IMR-90 (cell line): ENCODE measurements at regions not wholly inside any gene's neighbourhood (a gene's known extent, or its start where the extent isn't known, plus 50 kb on each side); places are given as distances from the start of the nearest gene placed in this dataset.

Experiments
- ATAC-seq: fragments of 200-7000 bp; cut with Tn5 transposase; 2 replicates; pipeline ENCODE4 v1.9.1; 2020; ENCODE audit warnings: low read depth, mild to moderate bottlenecking, moderate library complexity
- BruUV-seq: library from RNA; stranded (reverse); fragments of 400-500 nt; replicated peaks from 2 replicates; lab custom pipeline; 2021; lab: Mats Ljungman, UMichigan
- CTCF ChIA-PET: fragments of 300-600 bp; formaldehyde crosslinking; extraction: SDS; loops from one replicate; lab custom pipeline; 2021; ENCODE audit warnings: antibody characterized with exemption; lab: Yijun Ruan, JAX
- POLR2A ChIA-PET: fragments of 300-600 bp; sonication (Branson Sonifier 250); formaldehyde crosslinking; loops from one replicate; lab custom pipeline; 2022; ENCODE audit warnings: antibody characterized with exemption; ENCODE audit not compliant: unreplicated experiment; lab: Charles Lee
- DNase-seq: peaks from one replicate; pipeline ENCODE4 v3.0.0; 2013
- H2AFZ ChIP-seq: replicated peaks from 2 replicates; pipeline ENCODE3; 2013; ENCODE audit warnings: low read length, mild to moderate bottlenecking; ENCODE audit not compliant: poor library complexity
- H2AK5ac ChIP-seq: 2 replicates; pipeline ENCODE4 v1.6.1; 2013; ENCODE audit warnings: low read depth, low read length, inconsistent platforms
- H2AK9ac ChIP-seq: replicated peaks from 2 replicates; pipeline ENCODE3; 2013; ENCODE audit warnings: mild to moderate bottlenecking, low read depth, low read length, moderate library complexity; ENCODE audit not compliant: poor library complexity
- H2BK120ac ChIP-seq: 2 replicates; pipeline ENCODE4 v1.6.1; 2013; ENCODE audit warnings: low read depth, low read length, inconsistent platforms
- H2BK15ac ChIP-seq: 3 replicates; pipeline ENCODE4 v1.6.1; 2013; ENCODE audit warnings: low read depth, low read length, inconsistent platforms
- H2BK20ac ChIP-seq: 2 replicates; pipeline ENCODE4 v1.6.1; 2013; ENCODE audit warnings: low read depth, mild to moderate bottlenecking, inconsistent platforms, low read length, moderate library complexity
- H2BK5ac ChIP-seq: 2 replicates; pipeline ENCODE4 v1.6.1; 2013; ENCODE audit warnings: mild to moderate bottlenecking, low read depth, low read length, inconsistent platforms; ENCODE audit not compliant: poor library complexity, severe bottlenecking
- H3K14ac ChIP-seq: replicated peaks from 2 replicates; pipeline ENCODE4 v1.6.1; 2013; ENCODE audit warnings: low read depth, low read length, inconsistent platforms
- H3K18ac ChIP-seq: 2 replicates; pipeline ENCODE4 v1.6.1; 2013; ENCODE audit warnings: low read depth, low read length, control low read depth
- H3K23ac ChIP-seq: 2 replicates; pipeline ENCODE4 v1.6.1; 2013; ENCODE audit warnings: low read depth, low read length, inconsistent platforms
- H3K27ac ChIP-seq: 2 replicates; pipeline ENCODE4 v1.5.1; 2013; ENCODE audit warnings: mild to moderate bottlenecking, control low read depth, low read length; ENCODE audit not compliant: insufficient read depth
- H3K27me3 ChIP-seq: 2 replicates; pipeline ENCODE4 v1.6.1; 2013; ENCODE audit warnings: low read length; ENCODE audit not compliant: control insufficient read depth, insufficient read depth
- H3K36me3 ChIP-seq: 2 replicates; pipeline ENCODE4 v1.6.1; 2013; ENCODE audit warnings: low read length, mixed read lengths; ENCODE audit not compliant: control insufficient read depth, insufficient read depth
- H3K4ac ChIP-seq: 2 replicates; pipeline ENCODE4 v1.6.1; 2013; ENCODE audit warnings: low read depth, low read length, inconsistent platforms
- H3K4me1 ChIP-seq: 2 replicates; pipeline ENCODE4 v1.6.1; 2013; ENCODE audit warnings: low read length, mixed read lengths; ENCODE audit not compliant: control insufficient read depth, insufficient read depth
- H3K4me2 ChIP-seq: 2 replicates; pipeline ENCODE4 v1.6.1; 2013; ENCODE audit warnings: low read depth, mild to moderate bottlenecking, control low read depth, low read length, moderate library complexity
- H3K4me3 ChIP-seq: 2 replicates; pipeline ENCODE4 v1.5.1; 2013; ENCODE audit warnings: low read depth, mild to moderate bottlenecking, control low read depth, low read length, moderate library complexity; ENCODE audit not compliant: insufficient read depth
- H3K56ac ChIP-seq: 2 replicates; pipeline ENCODE4 v1.6.1; 2013; ENCODE audit warnings: low read length, inconsistent platforms; ENCODE audit not compliant: insufficient read depth; ENCODE audit errors: extremely low read depth
- H3K79me1 ChIP-seq, 2 experiments: 2 replicates each; pipeline ENCODE4 v1.6.1; 2013; ENCODE audit warnings: low read length in 2 of 2, inconsistent platforms in 1 of 2, low read depth in 1 of 2
- H3K9ac ChIP-seq: 2 replicates; pipeline ENCODE4 v1.6.1; 2013; ENCODE audit warnings: low read depth, low read length, control low read depth
- H3K9me1 ChIP-seq: 2 replicates; pipeline ENCODE4 v1.6.1; 2013; ENCODE audit warnings: low read length, inconsistent platforms; ENCODE audit not compliant: insufficient read depth
- H3K9me3 ChIP-seq: 2 replicates; pipeline ENCODE4 v1.6.1; 2013; ENCODE audit warnings: low read length; ENCODE audit not compliant: control insufficient read depth, insufficient read depth
- H4K20me1 ChIP-seq: 2 replicates; pipeline ENCODE4 v1.6.1; 2013; ENCODE audit warnings: low read length, inconsistent platforms; ENCODE audit not compliant: insufficient read depth
- H4K5ac ChIP-seq: 2 replicates; pipeline ENCODE4 v1.6.1; 2013; ENCODE audit warnings: mild to moderate bottlenecking, low read depth, low read length, control low read depth
- H4K8ac ChIP-seq, 2 experiments: 2 replicates each; pipeline ENCODE4 v1.6.1; 2013; ENCODE audit warnings: low read depth in 2 of 2, low read length in 2 of 2, control low read depth in 1 of 2, inconsistent platforms in 1 of 2
- H4K91ac ChIP-seq: 2 replicates; pipeline ENCODE4 v1.6.1; 2013; ENCODE audit warnings: low read depth, low read length, inconsistent platforms; ENCODE audit not compliant: insufficient read depth
- BHLHE40 ChIP-seq: fragments of 150-350 bp; IDR thresholded peaks from 2 replicates; pipeline ENCODE4 v1.6.1; 2016; ENCODE audit warnings: mild to moderate bottlenecking, low read depth, low read length
- CEBPB ChIP-seq: IDR thresholded peaks from 2 replicates; pipeline ENCODE4 v1.6.1; 2012; ENCODE audit warnings: low read depth, low read length, improper control_type of control experiment
- CHD1 ChIP-seq: IDR thresholded peaks from 2 replicates; pipeline ENCODE4 v1.6.1; 2012; ENCODE audit warnings: low read depth, low read length, improper control_type of control experiment
- CTCF ChIP-seq: conservative IDR thresholded peaks from 2 replicates; pipeline ENCODE4 v1.5.1; 2012; ENCODE audit warnings: mild to moderate bottlenecking, low read depth, low read length, improper control_type of control experiment
- ELK1 ChIP-seq: fragments of 150-350 bp; IDR thresholded peaks from 2 replicates; pipeline ENCODE4 v1.6.1; 2016; ENCODE audit warnings: low read depth, mild to moderate bottlenecking, low read length, moderate library complexity, borderline replicate concordance
- FOS ChIP-seq: fragments of 150-350 bp; IDR thresholded peaks from 2 replicates; pipeline ENCODE4 v1.6.1; 2016; ENCODE audit warnings: low read depth, low read length
- MAFK ChIP-seq: IDR thresholded peaks from 2 replicates; pipeline ENCODE4 v1.6.1; 2012; ENCODE audit warnings: low read depth, low read length, improper control_type of control experiment
- MAZ ChIP-seq: IDR thresholded peaks from 2 replicates; pipeline ENCODE4 v1.6.1; 2012; ENCODE audit warnings: low read depth, mild to moderate bottlenecking, low read length, improper control_type of control experiment, moderate library complexity, borderline replicate concordance
- MXI1 ChIP-seq: IDR thresholded peaks from 2 replicates; pipeline ENCODE4 v1.6.1; 2012; ENCODE audit warnings: low read depth, mild to moderate bottlenecking, low read length, moderate library complexity, borderline replicate concordance
- NFE2L2 ChIP-seq: fragments of 150-350 bp; IDR thresholded peaks from 2 replicates; pipeline ENCODE4 v1.6.1; 2016; ENCODE audit warnings: low read depth, mild to moderate bottlenecking, low read length
- POLR2A ChIP-seq: IDR thresholded peaks from 2 replicates; pipeline ENCODE4 v1.6.1; 2012; ENCODE audit warnings: mild to moderate bottlenecking, low read depth, low read length
- RAD21 ChIP-seq: IDR thresholded peaks from 2 replicates; pipeline ENCODE4 v1.6.1; 2012; ENCODE audit warnings: low read length, improper control_type of control experiment
- RCOR1 ChIP-seq: IDR thresholded peaks from 2 replicates; pipeline ENCODE4 v1.6.1; 2012; ENCODE audit warnings: mild to moderate bottlenecking, low read length, improper control_type of control experiment; ENCODE audit not compliant: insufficient replicate concordance
- RFX5 ChIP-seq: IDR thresholded peaks from 2 replicates; pipeline ENCODE4 v1.8.0; 2012; ENCODE audit warnings: low read depth, mild to moderate bottlenecking, low read length, moderate library complexity
- SMC3 ChIP-seq: fragments of 150-350 bp; IDR thresholded peaks from 2 replicates; pipeline ENCODE4 v1.6.1; 2016; ENCODE audit warnings: low read depth, mild to moderate bottlenecking, antibody characterized with exemption, low read length, moderate library complexity
- USF2 ChIP-seq: fragments of 150-350 bp; IDR thresholded peaks from 2 replicates; pipeline ENCODE4 v1.6.1; 2017; ENCODE audit warnings: mild to moderate bottlenecking, antibody characterized with exemption, low read length, low read depth
- WGBS, 2 experiments: methylation state at CpG; one replicate each; pipeline versions ENCODE4 v1.1.5 to v1.1.7; 2013; ENCODE audit warnings: missing lambda C conversion rate in 2 of 2; ENCODE audit not compliant: insufficient read length in 1 of 2; ENCODE audit errors: extremely low coverage in 2 of 2; 5-methylcytosine and 5-hydroxymethylcytosine counted together
- dilution Hi-C: fragments of 300-500 bp; cut with HindIII; formaldehyde crosslinking; loops from one replicate; pipeline ENCODE4 v1.14.3; 2018; ENCODE audit warnings: low sequenced_read_pairs; ENCODE audit not compliant: unreplicated experiment
- in situ Hi-C: fragments of 300-500 bp; cut with MboI; formaldehyde crosslinking; loops from 3 replicates; pipeline ENCODE4 v1.14.3; 2019; ENCODE audit warnings: low sequenced_read_pairs, inconsistent platforms, mixed read lengths
- intact Hi-C: fragments of 100-400 bp; cut with micrococcal nuclease; formaldehyde crosslinking; loops from 2 replicates; pipeline ENCODE4 v1.10.0; 2022

- in situ Hi-C loops: no loop called here
- no peak for ATAC-seq
Measured at GRCh38 chr2:15832030-15832709, 108.2 kb upstream of the MYCN start.

More at GRCh38 chr2:15832030-15832709, 108.2 kb upstream of the MYCN start:
- BruUV-seq: no TSS peak
- dilution Hi-C loops (no loop called here), intact Hi-C loops (no loop called here)
- Histone ChIP-seq H3K56ac (no peak overlapping the region), H4K8ac (no peak overlapping the region), H4K91ac (no peak overlapping the region), H2AK9ac (no peak overlapping the region), H3K9ac (no peak overlapping the region), H3K4me2 (no peak overlapping the region), H2AK5ac (no peak overlapping the region), H2AFZ (no peak overlapping the region), H3K9me3 (peaks cover 37% of the 10 kb centered on the region), H4K20me1 (no peaks in the 10 kb centered on the region), H3K36me3 (no peaks in the 10 kb centered on the region), H3K9me1 (no peaks in the 10 kb centered on the region), H3K27ac (no peak overlapping the region), H3K79me1 (no peaks in the 10 kb centered on the region), H3K4me1 (no peaks in the 10 kb centered on the region), H3K4me3 (no peak overlapping the region), H3K23ac (no peak overlapping the region), H3K27me3 (no peaks in the 10 kb centered on the region), H2BK120ac (no peak overlapping the region), H2BK15ac (no peak overlapping the region), H2BK5ac (no peak overlapping the region), H4K5ac (no peak overlapping the region), H3K4ac (no peak overlapping the region), H3K14ac (no peak overlapping the region), H2BK20ac (no peak overlapping the region), H3K18ac (no peak overlapping the region)
- TF ChIP-seq RFX5 (no peak), MAFK (no peak), MXI1 (no peak), ELK1 (no peak), CTCF (no peak), RCOR1 (no peak), MAZ (no peak), CEBPB (no peak), BHLHE40 (no peak), CHD1 (no peak), RAD21 (no peak), NFE2L2 (no peak), SMC3 (no peak), USF2 (no peak), FOS (no peak), POLR2A (no peak)
- no peak for DNase-seq
- ChIA-PET POLR2A (no interaction called here), CTCF (no interaction called here)
- 67% methylated on average over 3 of the region's 8 CpGs; no CpG with 5 or more reads in 1 of the 2 experiments for WGBS, 2 experiments
